GM23338 (cell line): ENCODE measurements at regions not wholly inside any gene's neighbourhood (a gene's known extent, or its start where the extent isn't known, plus 50 kb on each side); places are given as distances from the start of the nearest gene placed in this dataset.

Experiments
- CTCF ChIP-seq, 2 experiments: fragments of 200-600 bp in 1 of 2; sonication (generic) in 1 of 2; conservative IDR thresholded peaks; 2 replicates each; pipeline versions ENCODE4 v1.5.1 to v1.6.1; 2016 to 2017; ENCODE audit warnings: antibody characterized with exemption in 2 of 2, low read depth in 2 of 2, mild to moderate bottlenecking in 2 of 2, moderate library complexity in 1 of 2
- EZH2 ChIP-seq: fragments of 200-600 bp; sonication (generic); IDR thresholded peaks from one replicate; pipeline ENCODE4 v1.8.0; 2017; ENCODE audit warnings: antibody characterized with exemption, mild to moderate bottlenecking, low read depth; ENCODE audit not compliant: unreplicated experiment
- EZH2phosphoT487 ChIP-seq: fragments of 200-600 bp; sonication (generic); IDR thresholded peaks from one replicate; pipeline ENCODE4 v1.8.1; 2018; ENCODE audit warnings: antibody characterized with exemption; ENCODE audit not compliant: unreplicated experiment
- JUNB ChIP-seq: IDR thresholded peaks from one replicate; pipeline ENCODE4 v1.6.1; 2016; ENCODE audit warnings: antibody characterized with exemption; ENCODE audit not compliant: unreplicated experiment
- POLR2AphosphoS5 ChIP-seq: IDR thresholded peaks from 2 replicates; pipeline ENCODE4 v1.6.1; 2016; ENCODE audit warnings: antibody characterized with exemption, low read depth
- REST ChIP-seq: IDR thresholded peaks from one replicate; pipeline ENCODE4 v1.6.1; 2018; ENCODE audit warnings: antibody characterized with exemption; ENCODE audit not compliant: unreplicated experiment
- ZNF114 ChIP-seq: fragments of 250-450 bp; sonication (Bioruptor Pico); IDR thresholded peaks from 2 replicates; pipeline ENCODE4 v1.5.0; 2020; ENCODE audit warnings: mild to moderate bottlenecking, moderate library complexity

GRCh38 chr19:31485472-31485871, 136.2 kb upstream of the TSHZ3 start:
- no peak for TF ChIP-seq CTCF (conservative IDR thresholded peaks at IDR 0.05; ENCODE audit: low read depth in 2 of 2)
- no peak for TF ChIP-seq REST
- no peak for TF ChIP-seq ZNF114 (CRISPR knock-in tag)
- no peak for TF ChIP-seq EZH2
- no peak for TF ChIP-seq JUNB
- no peak for TF ChIP-seq POLR2AphosphoS5
- TF ChIP-seq EZH2phosphoT487: no peak
